ENCODE measurements at regions not wholly inside any gene's neighbourhood (a gene's known extent, or its start where the extent isn't known, plus 50 kb on each side); places are given as distances from the start of the nearest gene placed in this dataset.

- no peak for TF ChIP-seq CTCF (IDR thresholded peaks at IDR 0.05; ENCODE audit: insufficient read depth, low read length)
- TF ChIP-seq POLR2AphosphoS5 (IDR thresholded peaks at IDR 0.05; ENCODE audit: low read depth) = no peak
These were observed 676.3 kb upstream of the CDH8 start for GRCh38 chr16:62712566-62712965.

All from HL-60 (cell line).